Loucy (cell line): ENCODE measurements at regions not wholly inside any gene's neighbourhood (a gene's known extent, or its start where the extent isn't known, plus 50 kb on each side); places are given as distances from the start of the nearest gene placed in this dataset.

Source experiments
- H2AFZ ChIP-seq: fragments of 200-600 bp; sonication (generic); 2 replicates; pipeline ENCODE4 v1.6.0; 2016; ENCODE audit warnings: antibody characterized with exemption, mild to moderate bottlenecking, low read length, moderate library complexity
- H3F3A ChIP-seq: fragments of 200-600 bp; 2 replicates; pipeline ENCODE4 v1.6.0; 2016; ENCODE audit warnings: antibody characterized with exemption, low read depth, mild to moderate bottlenecking
- H3K27me3 ChIP-seq: fragments of 200-600 bp; sonication (generic); 2 replicates; pipeline ENCODE4 v1.6.1; 2014; ENCODE audit warnings: low read length, mild to moderate bottlenecking; ENCODE audit not compliant: insufficient read depth, poor library complexity, severe bottlenecking
- H3K36me3 ChIP-seq: fragments of 200-600 bp; sonication (generic); 2 replicates; pipeline ENCODE4 v1.6.1; 2016; ENCODE audit warnings: low read length; ENCODE audit not compliant: insufficient read depth
- H3K4me1 ChIP-seq: fragments of 200-600 bp; sonication (generic); 2 replicates; pipeline ENCODE4 v1.5.1; 2014; ENCODE audit warnings: low read length, mild to moderate bottlenecking; ENCODE audit not compliant: insufficient read depth, poor library complexity, severe bottlenecking
- H3K4me2 ChIP-seq: fragments of 200-600 bp; sonication (generic); 2 replicates; pipeline ENCODE4 v1.6.0; 2014; ENCODE audit warnings: antibody characterized with exemption, low read length, low read depth, mild to moderate bottlenecking; ENCODE audit not compliant: poor library complexity, severe bottlenecking
- H3K4me3 ChIP-seq: fragments of 200-600 bp; sonication (generic); 2 replicates; pipeline ENCODE4 v1.5.1; 2014; ENCODE audit warnings: low read length, mild to moderate bottlenecking, mixed read lengths; ENCODE audit not compliant: poor library complexity, severe bottlenecking
- H3K79me2 ChIP-seq: fragments of 200-600 bp; sonication (generic); 2 replicates; pipeline ENCODE4 v1.6.1; 2014; ENCODE audit warnings: low read length; ENCODE audit not compliant: insufficient read depth
- H3K9ac ChIP-seq: fragments of 200-600 bp; sonication (generic); 2 replicates; pipeline ENCODE4 v1.6.0; 2014; ENCODE audit warnings: mild to moderate bottlenecking, low read depth, low read length, moderate library complexity; ENCODE audit not compliant: poor library complexity, severe bottlenecking
- H3K9me2 ChIP-seq: fragments of 200-600 bp; sonication (generic); replicated peaks from 2 replicates; pipeline ENCODE4 v1.6.1; 2016; ENCODE audit warnings: low read depth, low read length, mixed read lengths
- H3K9me3 ChIP-seq: fragments of 200-600 bp; sonication (generic); 2 replicates; pipeline ENCODE4 v1.6.1; 2014; ENCODE audit warnings: mild to moderate bottlenecking, antibody characterized with exemption, low read length, low read depth; ENCODE audit not compliant: insufficient read depth
- H4K20me1 ChIP-seq: fragments of 200-600 bp; sonication (generic); 2 replicates; pipeline ENCODE4 v1.6.0; 2014; ENCODE audit warnings: antibody characterized with exemption, low read length, mild to moderate bottlenecking; ENCODE audit not compliant: insufficient read depth, poor library complexity, severe bottlenecking
- CTCF ChIP-seq: fragments of 200-600 bp; sonication (generic); conservative IDR thresholded peaks from 2 replicates; pipeline ENCODE4 v1.5.1; 2014; ENCODE audit warnings: mild to moderate bottlenecking, antibody characterized with exemption, low read length
- EZH2phosphoT487 ChIP-seq: fragments of 200-600 bp; IDR thresholded peaks from 2 replicates; pipeline ENCODE4 v1.6.1; 2018; ENCODE audit warnings: antibody characterized with exemption, mild to moderate bottlenecking, moderate library complexity, borderline replicate concordance

- Histone ChIP-seq H4K20me1 (no peaks in the 10 kb centered on the region), H3K9me3 (no peaks in the 10 kb centered on the region), H3F3A (no peaks in the 10 kb centered on the region), H3K27me3 (no peaks in the 10 kb centered on the region), H3K9ac (no peak overlapping the region), H3K36me3 (no peaks in the 10 kb centered on the region), H2AFZ (no peak overlapping the region), H3K4me1 (no peaks in the 10 kb centered on the region), H3K4me2 (no peak overlapping the region), H3K9me2 (no peaks in the 10 kb centered on the region), H3K79me2 (no peaks in the 10 kb centered on the region), H3K4me3 (no peak overlapping the region)
- TF ChIP-seq EZH2phosphoT487 (no peak), CTCF (no peak)
Measured at GRCh38 chr1:239550178-239550577, 163.8 kb downstream of the CHRM3 start.

DNA sequence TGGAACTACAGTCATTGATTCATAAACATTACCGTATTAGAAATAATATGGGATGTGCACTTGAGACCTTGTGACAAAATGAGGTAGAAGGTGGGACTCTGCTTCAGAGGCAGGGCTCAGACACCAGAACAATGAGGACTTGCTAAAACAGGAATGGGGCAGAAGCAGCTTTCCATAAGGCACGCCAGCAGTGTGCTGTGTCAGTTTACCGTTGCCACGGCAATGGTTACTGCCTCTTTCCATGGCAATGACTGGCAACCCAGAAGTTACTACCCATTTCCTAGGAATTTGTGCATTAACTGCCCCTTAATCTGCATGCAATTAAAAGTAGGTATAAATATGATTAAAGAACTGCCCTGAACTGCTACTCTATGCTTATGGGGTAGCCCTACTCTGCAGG is 169.0 kb downstream of the CHRM3 start:
- Histone ChIP-seq H3K9ac (no peak overlapping the region), H3K4me2 (no peak overlapping the region), H3K4me3 (no peak overlapping the region), H2AFZ (no peak overlapping the region), H3K9me3 (no peaks in the 10 kb centered on the region), H3K4me1 (no peaks in the 10 kb centered on the region), H3K27me3 (no peaks in the 10 kb centered on the region), H4K20me1 (no peaks in the 10 kb centered on the region), H3K9me2 (no peaks in the 10 kb centered on the region), H3K36me3 (no peaks in the 10 kb centered on the region), H3F3A (no peaks in the 10 kb centered on the region), H3K79me2 (no peaks in the 10 kb centered on the region)
- TF ChIP-seq EZH2phosphoT487: no peak
- no peak for TF ChIP-seq CTCF

- H3K9me2 ChIP-seq: no peaks in the 10 kb centered on the region
- H4K20me1 ChIP-seq: no peaks in the 10 kb centered on the region
- no peaks in the 10 kb centered on the region for H3F3A ChIP-seq
- H3K4me2 ChIP-seq: no peak overlapping the region
- H2AFZ ChIP-seq: no peak overlapping the region
- H3K9ac ChIP-seq: no peak overlapping the region
- H3K9me3 ChIP-seq: no peaks in the 10 kb centered on the region
- no peaks in the 10 kb centered on the region for H3K27me3 ChIP-seq
- H3K4me1 ChIP-seq: no peaks in the 10 kb centered on the region
- TF ChIP-seq CTCF: no peak
- no peak for TF ChIP-seq EZH2phosphoT487
- H3K79me2 ChIP-seq: no peaks in the 10 kb centered on the region
- no peak overlapping the region for H3K4me3 ChIP-seq
- H3K36me3 ChIP-seq: no peaks in the 10 kb centered on the region
Measured at GRCh38 chr1:239558559-239558958, 172.2 kb downstream of the CHRM3 start.
